Activated CD8-positive, alpha-beta memory T cell treated with anti-CD3 and anti-CD28 coated beads, Interleukin-2, amount 50 U/mL, for 48 hours (primary cell): ENCODE measurements at regions not wholly inside any gene's neighbourhood (a gene's known extent, or its start where the extent isn't known, plus 50 kb on each side); places are given as distances from the start of the nearest gene placed in this dataset.
"Not testable (repeated sequence)": the region's sequence is repeated elsewhere in the genome, so short reads cannot be mapped to it uniquely, and the experiment has no call there.

ENCODE experiments used
- DNase-seq: peaks from one replicate; pipeline ENCODE4 v3.0.0-alpha.2; 2020

DNA sequence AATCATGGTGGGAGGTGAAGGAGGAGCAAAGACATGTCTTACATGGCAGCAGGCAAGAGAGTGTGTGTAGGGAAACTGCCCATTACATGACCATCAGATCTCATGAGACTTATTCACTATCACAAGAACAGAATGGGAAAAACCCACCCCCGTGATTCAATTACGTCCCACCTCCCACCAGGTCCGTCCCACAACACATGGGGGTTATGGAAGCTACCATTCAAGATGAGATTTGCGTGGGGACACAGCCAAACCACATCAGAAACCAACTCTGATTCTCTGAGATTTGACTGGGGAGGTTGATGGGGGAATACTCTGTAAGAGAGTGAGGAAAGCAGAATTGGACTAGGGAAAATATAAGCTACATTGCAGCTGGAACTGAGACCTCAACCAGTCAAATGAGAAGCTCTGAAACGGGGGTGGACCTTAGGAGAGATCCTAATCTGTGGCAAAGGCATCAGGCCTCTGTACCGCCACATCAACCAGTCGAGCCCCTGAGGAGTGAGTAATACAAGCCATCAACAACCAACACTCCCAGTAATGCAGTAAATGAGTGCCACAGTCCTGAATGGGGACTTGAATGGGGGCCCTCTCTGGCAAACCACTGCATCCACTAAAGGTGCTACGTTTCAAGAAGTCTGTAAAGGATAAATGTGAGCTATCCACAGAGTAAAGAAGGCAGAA lies 207.9 kb upstream of the GADL1 start:
- peak; percentile 58 for DNase-seq

GRCh38 chr3:31103181-31103580 lies 208.7 kb upstream of the GADL1 start:
- no peak for DNase-seq

DNA sequence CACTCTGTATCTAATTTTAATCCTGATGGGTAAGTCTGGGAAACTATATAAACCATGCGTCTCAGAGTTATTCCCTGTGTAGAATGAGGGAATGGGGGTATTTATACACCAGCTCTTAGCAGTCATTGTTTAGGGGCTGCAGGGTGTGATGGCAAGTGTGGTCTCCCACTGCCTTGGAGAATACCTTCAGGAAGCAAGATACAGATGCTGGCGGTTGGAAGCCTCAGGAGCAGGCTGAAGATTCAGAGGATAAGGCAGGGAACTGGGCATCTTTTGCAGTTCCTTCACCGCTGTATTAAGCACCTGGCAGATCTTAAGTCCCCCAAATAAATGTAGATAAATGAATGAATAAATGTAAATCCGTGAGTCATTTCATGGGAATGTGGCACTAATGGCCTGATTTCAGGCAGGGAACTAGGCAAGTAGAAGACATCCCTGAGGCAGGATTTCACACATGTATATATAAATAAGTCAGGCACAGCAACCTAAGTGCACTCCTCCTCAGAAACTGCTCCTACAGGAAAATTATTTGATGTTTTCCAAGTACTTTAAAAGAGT lies 209.2 kb upstream of the GADL1 start:
- DNase-seq = no peak

DNA sequence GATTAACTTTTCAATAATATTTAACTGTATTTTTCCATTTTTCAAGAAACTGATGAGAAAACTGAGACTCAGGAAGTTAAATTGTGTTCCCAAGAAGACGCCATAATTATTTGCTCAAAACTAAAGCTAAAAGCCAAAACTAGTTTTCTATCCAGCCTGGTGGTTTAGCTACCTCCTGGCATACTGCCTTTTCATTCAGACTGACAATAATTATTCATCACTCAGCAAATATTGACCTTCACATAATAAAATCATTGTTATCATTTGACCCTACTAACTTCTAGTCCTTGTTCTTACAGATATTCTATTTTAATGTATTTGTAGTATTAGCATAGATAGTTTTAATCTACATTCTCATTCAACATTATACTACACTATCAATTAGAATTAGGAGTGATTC lies 210.6 kb upstream of the GADL1 start:
- no peak for DNase-seq

DNA sequence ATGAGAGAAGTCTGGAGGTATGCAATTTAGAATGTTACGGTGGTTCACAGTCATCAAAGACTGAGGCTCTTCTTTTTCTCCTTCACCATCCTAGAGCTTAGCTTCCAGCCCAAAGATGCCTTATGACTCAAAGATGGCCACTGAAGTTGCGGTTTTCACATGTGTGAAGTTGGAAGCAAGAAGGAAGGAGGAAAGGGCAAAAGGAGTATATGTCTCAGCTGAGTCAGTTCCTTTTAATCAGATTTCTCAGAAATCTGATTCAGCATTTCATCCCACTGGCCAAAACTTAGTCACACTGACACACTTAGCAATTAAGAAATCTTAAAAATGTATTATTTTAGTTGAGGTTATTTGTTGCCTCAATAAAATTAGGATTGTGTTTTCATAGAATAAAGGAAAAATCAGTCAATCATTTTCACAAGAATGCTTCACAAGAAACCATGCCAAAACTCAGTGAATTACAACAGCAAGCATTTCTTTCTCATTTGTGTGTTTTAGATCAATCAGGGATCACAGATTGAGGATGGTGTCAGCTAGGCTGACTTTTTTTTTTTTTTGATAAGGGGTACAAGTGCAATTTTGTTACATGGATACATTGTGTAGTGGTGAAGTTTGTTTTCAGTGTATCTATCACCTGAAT lies 211.1 kb upstream of the GADL1 start:
- DNase-seq = no peak

DNA sequence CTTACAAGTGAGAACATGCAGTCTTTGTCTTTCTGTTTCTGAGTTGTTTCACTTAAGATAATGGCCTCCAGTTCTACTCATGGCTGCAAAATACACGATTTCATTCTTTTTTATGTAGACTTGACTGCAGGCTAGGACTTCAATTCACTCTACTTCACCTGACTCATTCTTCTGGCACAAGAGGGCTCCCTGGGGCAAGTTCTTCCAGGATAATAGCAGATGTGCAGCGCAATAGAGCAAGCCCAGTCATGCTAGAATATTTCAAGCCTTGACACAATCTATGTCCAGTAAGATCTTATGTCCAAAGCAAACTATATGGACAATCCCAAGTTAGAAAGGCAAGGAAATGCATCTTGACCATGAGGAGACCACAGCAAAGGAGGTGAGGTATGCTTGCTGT lies 211.7 kb upstream of the GADL1 start:
- DNase-seq = no peak

GRCh38 chr3:31106912-31107311 lies 212.5 kb upstream of the GADL1 start:
- DNase-seq = no peak

GRCh38 chr3:31114929-31115283 lies 220.4 kb upstream of the GADL1 start:
- no peak for DNase-seq

DNA sequence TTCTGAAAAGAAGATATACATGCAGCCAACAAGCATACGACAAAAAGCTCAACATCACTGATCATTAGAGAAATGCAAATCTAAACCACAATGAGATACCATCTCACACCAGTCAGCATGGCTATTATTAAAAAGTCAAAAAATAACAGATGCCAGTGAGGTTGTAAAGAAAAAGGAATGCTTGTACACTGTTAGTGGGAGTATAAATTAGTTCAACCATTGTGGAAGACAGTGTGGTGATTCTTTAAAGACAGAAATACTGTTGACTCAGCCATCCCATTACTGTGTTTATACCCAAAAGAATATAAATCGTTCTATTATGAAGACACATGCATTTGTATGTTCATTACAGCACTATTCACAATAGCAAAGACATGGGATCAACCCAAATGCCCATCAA lies 221.1 kb upstream of the GADL1 start:
- not testable (repeated sequence) for DNase-seq

GRCh38 chr3:31116651-31117050 lies 222.2 kb upstream of the GADL1 start:
- no peak for DNase-seq

- no peak for DNase-seq
These were observed 223.4 kb upstream of the GADL1 start for GRCh38 chr3:31117854-31118253.

DNA sequence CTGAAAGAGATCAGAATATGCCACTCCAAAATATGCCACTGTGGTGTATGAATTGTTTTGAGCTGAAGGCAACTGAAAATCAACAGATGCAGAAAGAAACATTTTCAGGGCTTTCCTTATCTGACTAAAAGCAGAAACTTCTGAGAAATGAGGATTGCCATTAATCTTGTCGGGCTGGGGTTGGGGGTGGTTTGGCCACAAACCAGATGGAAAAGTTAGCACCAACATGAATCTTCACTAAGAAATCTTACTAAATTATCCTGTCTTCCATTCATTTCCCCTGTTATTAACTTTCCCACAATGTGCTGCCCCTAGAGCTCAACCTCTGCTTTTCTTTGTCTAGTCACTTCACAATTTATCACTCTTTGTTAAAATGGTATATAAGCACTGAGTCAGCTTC lies 229.9 kb upstream of the GADL1 start:
- no peak for DNase-seq

GRCh38 chr3:31125413-31126020 lies 231.1 kb upstream of the GADL1 start:
- DNase-seq = no peak

DNA sequence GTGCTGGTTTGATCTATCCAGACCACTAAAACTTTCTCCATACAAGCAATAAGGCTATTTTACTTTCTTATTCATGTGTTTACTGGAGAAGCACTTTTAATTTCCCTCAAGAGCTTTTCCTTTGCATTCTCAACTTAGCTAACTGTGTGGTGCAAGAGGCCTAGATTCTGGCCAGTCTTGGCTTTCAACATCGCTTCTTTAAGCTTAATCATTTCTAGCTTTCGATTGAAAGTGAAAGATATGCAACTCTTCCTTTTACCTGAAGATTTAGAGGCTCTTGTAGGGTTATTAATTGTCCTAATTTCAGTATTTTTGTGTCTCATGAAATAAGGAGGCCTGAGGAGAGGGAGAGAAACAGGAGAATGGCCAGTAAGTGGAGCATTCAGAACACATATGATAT lies 234.8 kb upstream of the GADL1 start:
- no peak for DNase-seq

- no peak for DNase-seq
These were observed 237.8 kb upstream of the GADL1 start for GRCh38 chr3:31132132-31132769.

- no peak for DNase-seq
These were observed 239.1 kb upstream of the GADL1 start for GRCh38 chr3:31133541-31133940.

DNA sequence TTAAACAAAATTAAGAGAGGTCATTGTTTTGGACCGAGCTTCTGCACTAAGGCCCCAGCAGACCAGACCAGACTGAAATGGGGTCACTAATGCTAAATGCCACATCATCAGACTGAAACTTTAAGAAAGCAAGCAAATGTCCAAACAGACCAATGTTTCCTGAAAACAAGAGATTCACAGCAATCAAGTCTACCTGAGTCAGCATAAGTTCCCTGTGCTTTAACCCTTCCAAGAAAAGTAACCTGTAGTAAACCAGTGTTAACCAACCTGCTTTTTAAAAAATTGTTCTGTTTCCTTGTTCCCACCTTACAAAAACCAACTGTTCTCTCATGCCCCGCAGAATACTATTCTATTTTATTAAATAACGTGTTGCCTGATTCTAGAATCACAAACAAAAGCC lies 241.1 kb upstream of the GADL1 start:
- no peak for DNase-seq

GRCh38 chr3:31137718-31138465 lies 243.4 kb upstream of the GADL1 start:
- no peak for DNase-seq

- no peak for DNase-seq
These were observed 246.0 kb upstream of the GADL1 start for GRCh38 chr3:31140470-31140869.

- no peak for DNase-seq
These were observed 247.7 kb upstream of the GADL1 start for GRCh38 chr3:31142139-31142538.

DNA sequence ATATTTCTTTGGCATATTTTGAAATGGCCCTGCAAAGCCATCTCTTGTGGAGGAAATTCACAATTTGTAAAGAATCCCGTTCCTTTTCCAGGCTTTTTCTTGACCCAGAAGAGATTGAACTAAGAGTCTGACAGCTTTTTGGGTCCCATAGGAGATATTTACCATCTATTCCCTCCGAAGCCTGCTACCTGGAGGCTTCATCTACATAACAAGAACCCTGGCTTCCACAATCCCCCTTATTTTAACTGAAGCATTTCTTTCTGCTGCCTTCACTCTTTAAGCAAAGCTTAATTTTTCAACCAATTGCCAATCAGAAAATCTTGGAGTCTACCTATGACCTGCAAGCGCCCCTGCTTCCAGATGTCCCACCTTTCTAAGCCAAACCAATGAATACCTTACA lies 248.1 kb upstream of the GADL1 start:
- no peak for DNase-seq

DNA sequence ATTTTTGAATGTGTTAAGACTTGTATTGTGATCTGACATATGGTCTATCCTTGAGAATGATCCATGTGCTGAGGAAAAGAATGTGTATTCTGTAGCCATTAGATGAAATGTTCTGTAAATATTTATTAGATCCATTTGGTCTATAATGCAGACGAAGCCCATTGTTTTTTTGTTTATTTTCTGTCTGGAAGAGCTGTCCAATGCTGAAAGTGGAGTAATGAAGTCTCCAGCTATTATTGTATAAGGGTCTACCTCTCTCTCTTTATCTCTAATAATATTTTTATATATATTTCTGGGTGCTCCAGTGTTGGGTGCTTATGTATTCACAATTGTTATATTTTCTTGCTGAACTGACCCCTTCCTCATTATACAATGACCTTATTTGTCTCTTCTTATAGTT lies 250.6 kb upstream of the GADL1 start:
- no peak for DNase-seq

- DNase-seq = no peak
These were observed 253.1 kb upstream of the GADL1 start for GRCh38 chr3:31147550-31147949.
